ENCODE measurements at regions not wholly inside any gene's neighbourhood (a gene's known extent, or its start where the extent isn't known, plus 50 kb on each side); places are given as distances from the start of the nearest gene placed in this dataset.
"Not testable (repeated sequence)": the region's sequence is repeated elsewhere in the genome, so short reads cannot be mapped to it uniquely, and the experiment has no call there.

DNA sequence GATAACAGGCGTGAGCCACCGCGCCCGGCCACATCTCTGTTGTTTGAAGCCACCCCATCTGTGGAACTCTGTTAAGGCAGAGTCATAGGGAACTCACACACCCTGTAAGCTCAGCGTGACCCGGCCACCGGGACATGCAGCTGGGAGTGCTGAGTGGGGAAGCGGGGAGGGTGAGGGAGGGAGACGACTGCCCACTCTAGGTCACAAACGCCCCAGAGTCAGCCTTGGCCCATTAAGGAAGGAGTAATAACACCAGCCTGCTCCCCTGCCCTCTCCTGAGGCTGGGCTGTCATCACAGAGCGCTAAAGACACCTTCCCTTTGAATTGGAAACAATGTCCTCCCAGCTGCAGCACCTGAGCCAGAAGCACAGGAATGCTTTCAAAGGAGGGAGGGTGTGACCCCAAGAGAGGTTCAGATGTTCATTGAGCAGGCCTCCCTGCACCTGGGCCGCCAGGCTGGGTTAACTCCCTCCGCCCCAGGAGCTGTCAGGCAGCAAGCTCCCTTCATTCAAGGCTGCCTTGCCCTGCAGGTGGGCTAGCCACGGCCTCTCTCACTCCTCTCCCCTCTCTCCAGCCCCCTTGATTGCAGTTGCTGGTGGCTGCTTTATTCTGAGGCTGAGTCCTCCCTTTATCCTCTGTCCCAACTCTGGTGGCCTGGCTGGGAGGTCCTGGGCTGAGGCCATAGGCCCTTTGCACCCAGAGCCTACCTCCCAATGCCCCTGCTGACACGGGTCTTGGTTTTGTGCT is 77.2 kb upstream of the HPCAL1 start:
- DNase-seq, result no peak

DNA sequence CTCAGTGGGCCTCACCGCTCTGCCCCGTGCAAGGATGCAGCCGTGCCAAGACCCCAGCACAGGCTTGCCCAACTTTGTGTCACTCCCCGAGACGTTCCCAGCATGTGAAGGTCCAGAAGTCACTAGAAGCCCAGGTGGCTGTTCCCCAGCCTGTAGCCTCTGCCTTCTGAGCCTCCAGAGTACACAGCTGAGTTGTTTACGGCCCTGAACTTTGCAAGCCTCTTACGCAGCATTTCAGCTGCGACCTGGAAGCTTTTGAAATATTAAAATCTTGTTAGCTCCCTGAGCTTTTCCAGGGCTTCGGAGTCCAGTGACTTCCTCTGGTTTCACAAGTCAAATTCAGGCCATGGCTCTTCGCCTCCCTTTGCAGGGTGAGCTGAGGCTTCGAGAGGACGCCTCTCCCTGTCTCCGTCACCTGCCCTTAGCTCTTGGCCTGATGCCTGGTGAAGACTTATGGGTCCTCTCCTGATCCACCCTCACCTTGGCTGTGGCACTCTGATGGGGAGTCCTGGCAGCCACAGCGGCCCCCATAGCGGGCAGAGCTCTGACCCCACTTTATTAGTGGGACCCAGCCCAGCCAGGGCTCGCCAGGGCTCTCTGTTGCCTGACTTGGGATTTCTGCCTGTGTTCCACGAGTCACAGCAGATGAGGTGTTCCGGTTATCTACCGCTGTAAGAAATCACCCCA is 76.5 kb upstream of the HPCAL1 start:
- DNase-seq, result no peak

DNA sequence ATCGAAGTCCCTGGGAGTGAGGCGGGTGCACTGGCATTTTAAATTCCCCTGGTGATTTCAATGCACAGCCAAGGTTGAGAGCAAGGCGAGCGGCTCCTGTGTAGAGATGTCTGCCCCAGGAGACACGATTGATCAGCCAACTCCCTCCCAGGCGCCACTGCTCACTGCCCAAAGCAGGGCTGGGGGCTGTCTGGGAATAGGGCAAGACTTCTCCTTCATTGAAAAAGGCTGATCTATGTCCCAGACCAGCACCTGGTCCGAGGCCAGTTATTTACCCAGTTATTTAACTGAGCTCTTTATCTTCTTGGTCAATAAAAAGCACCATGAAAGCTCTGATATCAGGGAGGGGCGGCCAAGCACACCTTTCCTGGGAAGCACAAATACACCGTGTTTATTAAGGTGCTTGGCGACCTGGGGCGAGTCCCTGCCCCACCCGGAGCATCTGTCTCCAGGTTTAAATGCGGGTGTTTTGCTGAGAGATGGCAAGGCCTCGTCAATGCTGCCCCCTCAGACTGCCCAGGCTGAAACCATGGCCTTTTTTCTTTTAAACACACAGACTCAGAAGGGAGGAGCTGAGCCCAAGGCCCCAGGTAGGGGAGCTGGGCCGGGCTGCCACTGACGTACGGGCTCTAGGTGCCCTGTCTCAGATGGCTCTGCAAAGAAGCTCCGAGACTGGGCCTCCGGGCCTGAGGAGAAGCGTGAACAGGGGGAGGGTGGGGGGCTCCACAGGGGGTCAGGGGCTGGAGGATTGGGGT is 73.9 kb upstream of the HPCAL1 start:
- no peak for DNase-seq

DNA sequence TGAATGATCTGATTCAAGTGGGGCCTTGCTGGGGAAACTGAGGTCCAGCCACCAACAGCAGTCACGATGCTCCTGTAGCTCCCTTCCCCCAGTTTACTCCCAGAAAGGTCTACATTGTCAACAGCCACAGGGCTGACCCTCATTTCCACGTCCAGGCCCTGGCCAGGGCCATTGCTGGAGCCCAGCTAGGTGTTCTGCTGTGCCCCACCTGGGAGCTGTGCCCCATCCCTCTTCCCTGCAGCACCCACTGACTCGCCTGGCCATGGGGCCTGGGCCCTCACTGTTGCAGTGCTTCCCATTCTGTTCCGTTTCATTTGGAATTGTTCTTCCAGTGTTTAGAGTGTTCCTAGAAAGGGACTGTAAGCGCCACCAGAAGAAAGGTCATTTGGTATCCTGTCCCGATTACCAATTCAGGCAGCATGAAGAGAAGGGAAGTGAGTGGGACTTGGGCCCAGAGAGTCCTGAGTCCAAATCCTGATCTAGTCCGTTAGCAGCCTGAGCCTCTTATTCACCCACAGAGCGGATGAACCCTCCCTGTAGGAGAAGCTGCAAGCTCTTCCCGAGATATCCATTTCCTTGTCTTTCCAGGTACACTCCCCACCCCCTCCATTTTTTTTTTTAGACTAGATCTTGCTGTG is 73.1 kb upstream of the HPCAL1 start:
- no peak for DNase-seq

DNA sequence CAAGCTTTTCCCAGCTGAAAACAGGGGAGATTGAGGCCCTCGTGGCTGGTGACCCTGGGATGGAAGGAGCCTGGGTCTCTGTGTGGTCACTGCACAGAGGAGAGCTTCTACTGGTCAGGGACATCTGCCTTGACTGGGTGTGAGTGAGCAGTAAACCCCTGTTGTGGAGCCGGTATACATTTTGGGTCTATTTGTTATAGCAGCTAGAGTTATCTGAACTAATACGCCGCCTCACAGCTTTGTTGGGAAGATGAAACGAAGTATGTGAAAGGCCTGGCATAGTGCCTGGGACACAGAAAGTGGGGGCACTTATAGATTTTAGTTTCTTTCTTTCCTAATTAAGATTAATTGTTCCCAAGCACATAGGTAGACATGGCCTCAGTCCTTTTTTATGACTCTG is 72.2 kb upstream of the HPCAL1 start:
- DNase-seq, result no peak

DNA sequence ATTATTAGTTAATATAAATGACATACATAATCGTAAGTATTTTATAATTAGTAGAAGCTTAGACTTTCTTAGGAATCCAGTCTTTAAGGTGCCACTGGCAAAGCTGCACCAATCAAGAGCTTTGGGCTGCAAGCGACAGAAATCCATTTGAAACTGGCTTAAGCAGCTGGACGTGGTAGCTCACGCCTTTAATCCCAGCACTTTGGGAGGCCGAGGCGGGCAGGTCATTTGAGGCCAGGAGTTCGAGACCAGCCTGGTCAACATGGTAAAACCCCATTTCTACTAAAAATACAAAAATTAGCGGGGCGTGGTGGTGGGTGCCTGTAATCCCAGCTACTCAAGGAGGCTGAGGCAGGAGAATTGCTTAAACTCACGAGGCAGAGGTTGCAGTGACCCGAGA is 71.8 kb upstream of the HPCAL1 start:
- DNase-seq, result not testable (repeated sequence)

DNA sequence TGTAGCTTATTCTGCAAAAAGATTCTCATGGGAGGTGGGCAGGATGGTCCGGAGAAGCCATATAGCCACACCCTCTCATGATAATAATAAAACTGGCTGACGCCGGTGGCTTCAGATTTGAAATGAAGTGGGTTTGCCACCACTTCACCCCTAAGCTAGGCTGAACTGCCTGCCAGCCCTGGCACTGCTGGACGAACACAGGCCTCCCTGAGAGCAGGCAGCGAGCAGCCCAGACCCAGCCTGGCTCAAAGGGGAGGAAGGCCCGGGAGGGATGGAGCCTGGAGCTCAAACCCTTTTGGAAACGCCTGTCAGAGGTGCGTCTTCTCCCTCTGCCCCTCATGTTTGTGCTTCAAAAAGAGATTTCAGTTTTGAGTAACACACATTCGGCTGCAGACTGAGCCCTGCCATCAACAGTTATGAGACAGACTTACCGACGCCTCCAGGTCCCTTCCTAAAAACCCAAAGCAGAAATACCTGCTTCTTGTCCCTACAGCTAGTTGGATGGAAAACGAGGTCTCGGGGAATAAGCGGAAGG is 71.1 kb upstream of the HPCAL1 start:
- no peak for DNase-seq

DNA sequence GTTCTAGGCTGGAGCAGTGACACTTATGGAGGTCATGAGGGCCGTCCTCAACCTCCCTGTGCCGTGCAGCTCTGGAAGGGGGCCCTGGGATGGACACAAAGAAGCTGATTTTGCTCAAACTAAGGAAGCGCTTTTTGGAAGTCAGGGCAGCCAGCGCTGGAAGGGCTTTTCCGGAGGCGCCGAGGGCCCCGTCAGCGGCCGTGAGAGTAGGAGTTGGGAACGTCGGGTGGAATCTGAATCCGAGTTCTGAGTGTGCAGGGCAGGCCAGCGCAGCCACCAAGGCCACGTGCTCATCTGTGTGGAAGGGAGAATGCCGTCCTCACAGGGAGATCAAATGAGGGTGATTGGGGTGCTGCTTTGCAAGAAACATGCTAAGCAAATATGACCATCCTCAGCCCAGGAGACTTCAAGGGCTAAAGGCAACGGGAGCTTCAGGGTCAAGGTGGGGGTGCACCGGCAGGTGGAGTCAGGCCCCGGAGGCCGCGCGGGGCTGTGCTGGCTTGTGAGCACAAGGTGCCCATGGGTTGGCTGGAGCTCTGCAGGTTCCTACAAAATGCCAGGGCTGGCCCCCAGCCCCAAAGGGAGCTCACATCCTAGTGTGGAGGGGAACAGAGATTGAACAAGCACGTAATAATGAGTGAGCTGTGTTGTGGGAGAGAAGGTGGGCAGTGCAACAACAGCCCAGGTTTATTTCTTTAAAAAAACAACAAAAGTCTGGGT is 70.4 kb upstream of the HPCAL1 start:
- DNase-seq, result no peak

DNA sequence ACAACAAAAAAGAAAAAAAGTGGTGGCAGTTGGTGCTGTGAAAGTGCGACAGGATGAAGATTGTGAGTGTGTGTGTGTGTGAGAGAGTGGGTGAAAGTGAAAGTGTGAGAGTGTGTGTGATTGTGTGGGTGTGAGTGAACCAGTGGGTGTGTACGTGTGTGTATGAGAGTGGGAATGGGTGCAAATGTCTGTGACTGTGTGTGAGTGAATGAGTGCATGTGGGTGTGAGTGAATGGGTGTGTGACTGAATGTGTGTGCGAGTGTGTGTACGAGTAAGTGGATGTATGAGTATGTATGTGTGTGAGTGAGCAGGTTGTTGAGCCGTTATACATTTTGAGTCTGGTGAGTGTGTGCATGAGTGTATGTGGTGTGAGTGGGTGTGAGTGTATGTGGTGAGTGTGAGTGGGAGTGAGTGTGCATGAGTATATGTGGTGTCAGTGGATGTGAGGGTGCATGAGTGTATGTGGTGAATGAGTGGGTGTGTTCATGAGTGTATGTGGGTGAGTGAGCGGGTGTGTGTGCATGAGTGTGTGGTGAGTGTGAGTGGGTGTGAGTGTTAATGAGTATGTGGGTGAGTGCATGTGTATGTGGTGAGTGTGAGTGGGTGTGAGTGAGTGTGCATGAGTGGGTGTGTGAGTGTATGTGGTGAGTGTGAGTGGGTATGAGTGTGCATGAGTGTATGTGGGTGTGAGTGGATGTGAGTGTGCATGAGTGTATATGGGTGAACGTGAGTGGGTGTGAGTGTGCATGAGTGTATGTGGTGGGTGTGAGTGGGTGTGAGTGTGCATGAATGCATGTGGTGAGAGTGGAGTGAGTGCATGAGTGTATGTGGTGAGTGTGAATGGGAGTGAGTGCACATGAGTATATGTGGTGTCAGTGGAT is 69.3 kb upstream of the HPCAL1 start:
- no peak for DNase-seq

DNA sequence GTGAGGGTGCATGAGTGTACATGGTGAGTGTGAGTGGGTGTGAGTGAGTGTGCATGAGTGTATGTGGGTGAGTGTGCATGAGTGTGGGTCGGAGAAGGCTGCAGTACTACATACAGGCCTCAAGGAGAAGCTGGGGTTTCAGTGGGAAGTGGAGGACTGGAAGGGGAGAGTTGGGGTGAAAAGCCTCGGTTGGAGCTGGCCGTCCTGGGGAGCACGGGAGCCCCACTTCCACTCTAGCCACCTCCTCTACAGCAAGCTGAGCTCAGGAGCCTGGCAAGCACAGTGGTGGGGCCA is 68.7 kb upstream of the HPCAL1 start:
- DNase-seq, result no peak

DNA sequence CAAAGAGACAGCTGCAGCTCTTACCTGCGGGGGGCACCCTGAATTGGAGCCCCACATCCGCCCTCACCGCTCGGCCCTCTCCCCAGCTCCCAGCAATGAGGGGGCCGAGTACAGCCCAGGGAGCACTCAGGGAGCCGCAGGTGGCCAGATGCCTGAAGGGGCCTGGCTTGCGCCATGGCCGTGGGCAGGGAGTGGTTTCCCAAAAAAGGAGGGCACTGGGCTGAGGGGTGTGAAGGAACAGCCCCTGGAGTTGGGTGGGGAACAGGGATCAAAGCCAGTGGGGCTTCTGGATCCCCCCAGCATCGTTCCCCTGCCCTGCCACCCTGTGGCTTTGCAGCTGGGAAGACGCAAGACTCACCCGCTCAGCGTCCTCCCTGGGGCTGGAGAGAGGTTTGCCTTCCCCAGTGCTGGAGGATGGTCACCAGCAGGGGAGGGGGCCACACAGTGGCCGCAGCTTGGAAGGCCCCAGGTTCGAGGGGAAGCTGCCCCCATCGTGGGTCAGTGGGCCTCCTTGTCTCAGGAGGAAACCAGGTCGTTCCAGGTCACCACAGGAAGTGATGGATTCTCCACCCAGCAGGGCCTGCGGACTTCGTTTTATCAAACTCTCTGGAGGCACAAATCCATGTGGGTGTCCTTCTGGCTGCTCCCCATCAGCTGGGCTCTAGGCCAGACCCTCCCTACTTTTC is 68.2 kb upstream of the HPCAL1 start:
- no peak for DNase-seq

DNA sequence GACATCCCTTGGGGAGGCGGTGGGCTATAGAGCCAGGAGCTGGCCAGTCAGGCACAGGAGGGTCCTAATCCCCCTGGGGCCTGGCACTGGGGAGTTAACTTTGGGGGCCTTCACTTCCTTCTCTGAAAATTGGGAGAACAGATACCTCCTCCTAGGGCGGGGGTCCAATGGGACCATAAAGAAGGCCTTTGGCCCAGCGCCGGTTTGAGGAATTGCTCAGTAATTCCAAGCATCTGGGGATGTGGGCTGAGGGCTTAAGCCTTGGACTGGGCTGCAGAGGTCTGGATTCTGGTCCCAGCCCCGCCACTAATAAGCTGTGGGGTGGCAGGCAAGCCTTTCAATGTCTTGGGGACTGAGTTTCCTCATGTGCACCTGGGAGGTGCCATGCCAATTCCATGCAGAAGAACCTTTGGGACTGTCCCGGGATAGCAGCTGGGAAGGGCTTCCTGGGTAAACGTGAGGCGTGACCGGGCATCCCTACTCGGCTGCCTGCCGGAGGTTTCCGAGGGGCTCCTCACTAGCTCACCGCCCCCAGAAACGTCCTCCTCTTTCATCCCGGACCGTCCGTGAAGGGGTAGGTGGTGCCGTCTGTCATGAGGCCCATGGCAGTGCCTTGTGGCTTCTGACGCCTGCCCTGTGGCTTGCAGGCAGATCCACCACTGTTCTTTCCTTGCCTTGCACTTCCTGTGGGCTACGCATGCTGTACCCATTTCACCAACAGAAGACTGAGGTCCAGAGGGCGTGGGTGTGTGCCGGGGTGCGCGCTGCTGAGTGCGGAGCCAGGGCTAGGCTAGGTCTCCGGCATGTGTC is 67.4 kb upstream of the HPCAL1 start:
- no peak for DNase-seq

DNA sequence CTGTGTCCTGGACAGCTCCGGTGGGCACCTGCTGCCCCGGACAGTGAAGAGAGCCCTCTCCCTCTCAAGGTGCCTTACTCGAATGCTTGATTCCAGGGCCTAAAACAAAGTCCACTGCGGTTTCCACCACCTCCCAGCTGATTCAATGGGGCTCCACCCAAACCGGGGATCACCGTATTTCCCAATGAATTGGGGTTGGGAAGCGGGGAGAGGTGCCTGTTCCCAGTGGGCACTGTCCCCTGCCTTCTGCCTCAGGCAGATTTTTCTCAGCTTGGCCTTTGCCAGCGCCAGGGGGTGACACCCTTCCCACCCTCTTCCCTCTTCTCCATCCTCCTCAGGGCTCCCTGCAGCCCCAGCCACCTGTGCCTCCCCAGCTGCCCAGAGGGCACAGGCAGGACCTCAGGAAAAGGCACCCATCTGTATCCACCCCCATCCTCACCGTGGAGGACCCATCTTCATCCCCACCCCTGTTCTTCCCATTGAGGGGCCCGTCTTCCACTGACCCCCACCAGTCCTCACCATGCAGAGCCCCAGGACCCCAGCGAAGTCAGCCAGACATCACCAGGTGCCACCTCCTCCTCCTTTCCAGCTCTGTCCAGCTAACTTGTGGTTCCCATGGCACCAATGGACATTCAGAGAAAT is 66.7 kb upstream of the HPCAL1 start:
- no peak for DNase-seq

DNA sequence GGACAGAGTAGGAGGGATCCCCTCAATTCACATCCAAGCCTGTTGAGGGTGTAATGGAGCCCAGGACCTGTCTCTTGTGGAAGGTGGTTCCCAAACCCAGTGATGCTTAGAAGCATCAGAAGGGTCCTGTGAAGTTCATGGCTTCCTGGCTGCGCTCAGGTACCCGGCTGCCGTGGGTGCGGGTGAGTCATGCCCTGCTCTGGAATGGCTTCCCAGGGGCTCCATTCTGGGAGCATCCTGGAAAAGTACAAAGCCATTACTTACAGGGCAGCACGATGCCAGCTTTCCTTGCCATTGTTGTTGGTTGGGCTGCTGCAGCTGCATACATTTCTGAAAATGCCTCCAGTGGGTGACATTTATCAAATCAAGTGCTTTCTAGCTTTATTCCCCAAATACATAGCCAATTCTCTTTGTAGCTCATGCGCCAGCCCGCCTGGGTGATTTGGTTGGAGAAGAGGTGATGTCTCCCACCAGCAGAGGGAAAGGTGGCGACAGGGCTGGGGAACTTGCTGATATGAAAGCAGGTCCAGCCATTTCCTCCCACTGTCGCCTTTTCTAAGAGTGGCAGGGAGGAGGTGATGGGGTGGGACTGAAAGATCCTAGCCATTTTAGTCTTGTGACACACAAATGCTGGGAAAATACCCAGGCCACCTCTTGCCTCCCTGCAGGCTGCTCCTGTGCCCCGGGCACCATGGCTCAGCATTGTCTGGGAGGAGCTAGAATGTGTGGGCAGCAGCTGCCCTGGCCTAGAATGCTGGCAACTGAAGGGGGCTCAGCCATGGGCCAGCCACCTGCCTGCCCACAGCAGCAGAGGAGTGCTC is 65.9 kb upstream of the HPCAL1 start:
- no peak for DNase-seq

DNA sequence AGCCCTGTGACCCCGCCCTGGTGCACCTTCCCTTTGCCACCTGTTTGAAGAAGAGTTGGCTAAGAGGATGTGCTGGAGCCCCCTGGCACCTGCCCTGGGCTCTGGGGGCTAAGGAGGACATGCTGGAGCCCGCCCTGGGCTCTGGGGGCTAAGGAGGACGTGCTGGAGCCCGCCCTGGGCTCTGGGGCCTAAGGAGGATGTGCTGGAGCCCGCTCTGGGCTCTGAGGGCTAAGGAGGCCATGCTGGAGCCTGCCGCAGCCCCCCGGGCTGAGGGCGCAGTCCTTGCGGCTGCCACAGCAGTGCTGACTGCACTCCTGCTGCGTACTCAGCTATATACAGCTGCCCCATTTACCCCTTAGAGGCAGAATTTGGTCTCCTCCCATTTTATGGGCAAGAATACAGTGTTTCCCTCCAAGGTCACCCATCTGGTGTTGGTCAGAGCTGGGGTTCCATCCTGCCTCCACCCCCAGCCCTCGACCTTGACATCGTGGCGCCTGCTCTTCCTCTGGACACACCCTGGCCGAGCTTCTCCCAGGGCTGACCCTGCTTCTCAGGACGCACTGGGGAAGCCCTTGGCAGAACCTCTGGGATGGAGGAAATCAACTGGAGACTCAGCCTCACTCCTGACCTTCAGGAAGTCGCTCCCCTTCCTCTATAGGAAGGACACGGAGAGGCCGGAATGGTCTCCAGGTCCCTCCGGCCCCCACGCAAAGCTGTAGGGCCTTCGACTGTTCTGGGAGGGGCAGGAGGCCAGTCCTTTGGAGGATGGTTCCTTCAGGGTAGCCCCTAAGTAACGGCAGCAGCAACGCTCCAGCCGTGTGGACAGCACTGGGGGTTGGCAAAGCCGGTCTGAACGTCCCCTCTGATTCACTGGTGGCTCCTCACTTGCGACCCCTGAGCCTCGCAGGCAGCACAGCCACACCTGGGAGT is 65.0 kb upstream of the HPCAL1 start:
- no peak for DNase-seq

DNA sequence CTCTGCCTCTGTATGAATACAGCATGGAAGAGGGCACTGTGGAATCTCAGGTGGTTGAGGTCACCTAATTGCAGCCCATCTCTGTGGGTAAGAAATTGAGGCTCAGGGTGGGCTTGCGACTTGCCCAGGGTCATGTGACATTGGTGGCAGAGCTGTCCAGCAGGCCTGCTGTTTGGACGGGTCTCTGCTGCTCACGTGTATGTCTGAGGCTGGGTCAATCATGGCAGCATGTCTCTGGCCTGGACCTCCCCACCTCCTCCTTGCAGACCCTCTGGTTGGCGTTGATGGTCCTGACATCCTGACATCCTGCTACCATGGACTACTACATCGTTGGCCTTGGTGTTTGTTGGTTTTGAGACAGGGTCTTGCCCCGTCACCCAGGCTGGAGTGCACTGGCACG is 64.3 kb upstream of the HPCAL1 start:
- no peak for DNase-seq

DNA sequence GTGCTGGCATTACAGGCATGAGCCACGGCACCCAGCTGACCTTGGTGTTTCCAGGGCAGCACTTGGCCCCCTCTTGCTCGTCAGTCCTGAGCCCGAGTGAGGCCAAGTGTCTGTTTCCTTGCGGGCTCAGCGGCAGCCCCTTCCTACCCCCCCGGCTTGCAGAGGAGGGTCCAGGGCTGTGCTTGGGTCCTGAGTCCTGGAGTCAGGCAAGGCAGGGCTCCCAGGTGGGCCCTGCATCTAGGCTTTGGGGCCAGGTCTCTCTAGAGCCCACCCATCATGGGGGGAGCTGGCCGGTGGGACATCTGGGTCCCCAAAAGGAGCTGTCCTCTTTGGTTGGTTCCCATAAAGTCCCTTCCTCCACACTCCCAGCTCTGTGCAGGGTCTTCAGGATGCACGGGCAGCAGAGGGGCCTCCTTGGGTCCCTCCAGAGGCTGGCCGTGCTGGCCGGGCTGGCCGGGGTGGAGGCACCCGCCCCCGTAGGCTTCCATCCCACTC is 63.7 kb upstream of the HPCAL1 start:
- no peak for DNase-seq
